Kidney (tissue), 13 donors: ENCODE measurements at regions not wholly inside any gene's neighbourhood (a gene's known extent, or its start where the extent isn't known, plus 50 kb on each side); places are given as distances from the start of the nearest gene placed in this dataset.

Experiments
- DNase-seq, 5 donors: peaks; one replicate each; pipeline ENCODE4 v3.0.0-alpha.2; 2013 to 2020
- FAIRE-seq: peaks from 2 replicates; lab custom pipeline; 2012; peaks lifted over from hg19 to GRCh38; lab: Jason Lieb, UNC
- H3K27ac ChIP-seq, 2 donors: one replicate each; pipeline ENCODE4 v1.7.0; 2013; ENCODE audit warnings: low read depth in 2 of 2, low read length in 2 of 2, inconsistent platforms in 1 of 2
- H3K27me3 ChIP-seq: one replicate; pipeline ENCODE4 v1.7.1; 2013; ENCODE audit warnings: low read length, inconsistent platforms; ENCODE audit not compliant: control insufficient read depth, insufficient read depth
- H3K36me3 ChIP-seq, 3 donors: one replicate each; pipeline versions ENCODE4 v1.7.0 to v1.7.1; 2013; ENCODE audit warnings: low read length in 3 of 3, control low read depth in 1 of 3, inconsistent platforms in 1 of 3; ENCODE audit not compliant: insufficient read depth in 3 of 3, control insufficient read depth in 2 of 3
- H3K4me1 ChIP-seq, 3 donors: one replicate each; pipeline versions ENCODE4 v1.7.0 to v1.7.1; 2013; ENCODE audit warnings: low read length in 3 of 3, inconsistent platforms in 1 of 3, low read depth in 1 of 3; ENCODE audit not compliant: control insufficient read depth in 2 of 3, insufficient read depth in 2 of 3
- H3K4me3 ChIP-seq, 3 donors: one replicate each; pipeline versions ENCODE4 v1.7.0 to v1.8.1; 2013; ENCODE audit warnings: low read length in 3 of 3, control low read depth in 1 of 3, inconsistent platforms in 1 of 3
- H3K9ac ChIP-seq, 3 donors: one replicate each; pipeline versions ENCODE4 v1.7.0 to v1.7.1; 2013; ENCODE audit warnings: low read length in 3 of 3, control low read depth in 1 of 3, inconsistent platforms in 1 of 3
- H3K9me3 ChIP-seq, 3 donors: one replicate each; pipeline versions ENCODE4 v1.7.0 to v1.7.1; 2013; ENCODE audit warnings: low read length in 3 of 3, control low read depth in 1 of 3, inconsistent platforms in 1 of 3; ENCODE audit not compliant: control insufficient read depth in 2 of 3, insufficient read depth in 1 of 3
- CTCF ChIP-seq: IDR thresholded peaks from 3 replicates; pipeline ENCODE4 v1.5.1; 2012; ENCODE audit warnings: mild to moderate bottlenecking, moderate library complexity, borderline replicate concordance; ENCODE audit not compliant: insufficient read depth; ENCODE audit errors: extremely low read depth
- intact Hi-C: fragments of 100-400 bp; cut with DNase I; formaldehyde crosslinking; loops from one replicate; pipeline ENCODE4 v1.11.1; 2022
- donor health status: control.
- donor health status: control.
- donor health status: control.
- donor health status: control.
- donor health status: control.
- donor health status: DM: yes; HTN: yes; CAD: no.
- donor health status: Normal renal cell carcinoma (clear cell type).

GRCh38 chr22:48886604-48887393, 940.9 kb downstream of the BRD1 start:
- no peak for TF ChIP-seq CTCF
- no peak overlapping the region for H3K9ac ChIP-seq
- H3K9me3 ChIP-seq, result peaks cover 0 to 2% (median 0%) of the 10 kb centered on the region in 3 donors
- no peaks in the 10 kb centered on the region for H3K4me1 ChIP-seq
- no peak overlapping the region for H3K27ac ChIP-seq
- peaks cover 2% of the 10 kb centered on the region for H3K27me3 ChIP-seq
- FAIRE-seq, result no peak
- H3K4me3 ChIP-seq, result no peak overlapping the region
- intact Hi-C loops, result no loop called here
- DNase-seq, result peak in 2 of 5 donors; percentile 25 to 65
- peaks cover 0 to 2% (median 0%) of the 10 kb centered on the region in 3 donors for H3K36me3 ChIP-seq

DNA sequence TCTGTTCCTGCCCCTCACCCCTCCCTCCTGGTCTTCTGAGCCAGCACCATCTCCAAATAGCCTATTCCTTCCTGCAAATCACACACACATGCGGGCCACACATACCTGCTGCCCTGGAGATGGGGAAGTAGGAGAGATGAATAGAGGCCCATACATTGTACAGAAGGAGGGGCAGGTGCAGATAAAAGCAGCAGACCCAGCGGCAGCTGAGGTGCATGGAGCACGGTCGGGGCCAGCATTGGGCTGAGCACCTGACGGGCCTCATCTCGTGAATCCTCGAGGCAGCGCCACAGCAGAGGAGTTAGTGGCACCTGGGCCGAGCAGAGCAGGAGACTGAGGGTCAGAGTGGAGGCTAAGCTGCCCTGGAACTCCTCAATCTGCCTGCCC, 941.8 kb downstream of the BRD1 start:
- Histone ChIP-seq H3K4me1 (no peaks in the 10 kb centered on the region), H3K27ac (no peak overlapping the region), H3K9me3 (peaks cover 0 to 4% (median 0%) of the 10 kb centered on the region in 3 donors), H3K4me3 (no peak overlapping the region), H3K36me3 (peaks cover 0 to 2% (median 0%) of the 10 kb centered on the region in 3 donors), H3K27me3 (peaks cover 2% of the 10 kb centered on the region), H3K9ac (no peak overlapping the region)
- no peak for TF ChIP-seq CTCF
- intact Hi-C loops, result no loop called here
- DNase-seq (peak in 2 of 5 donors; percentile 30 to 39), FAIRE-seq (no peak)

DNA sequence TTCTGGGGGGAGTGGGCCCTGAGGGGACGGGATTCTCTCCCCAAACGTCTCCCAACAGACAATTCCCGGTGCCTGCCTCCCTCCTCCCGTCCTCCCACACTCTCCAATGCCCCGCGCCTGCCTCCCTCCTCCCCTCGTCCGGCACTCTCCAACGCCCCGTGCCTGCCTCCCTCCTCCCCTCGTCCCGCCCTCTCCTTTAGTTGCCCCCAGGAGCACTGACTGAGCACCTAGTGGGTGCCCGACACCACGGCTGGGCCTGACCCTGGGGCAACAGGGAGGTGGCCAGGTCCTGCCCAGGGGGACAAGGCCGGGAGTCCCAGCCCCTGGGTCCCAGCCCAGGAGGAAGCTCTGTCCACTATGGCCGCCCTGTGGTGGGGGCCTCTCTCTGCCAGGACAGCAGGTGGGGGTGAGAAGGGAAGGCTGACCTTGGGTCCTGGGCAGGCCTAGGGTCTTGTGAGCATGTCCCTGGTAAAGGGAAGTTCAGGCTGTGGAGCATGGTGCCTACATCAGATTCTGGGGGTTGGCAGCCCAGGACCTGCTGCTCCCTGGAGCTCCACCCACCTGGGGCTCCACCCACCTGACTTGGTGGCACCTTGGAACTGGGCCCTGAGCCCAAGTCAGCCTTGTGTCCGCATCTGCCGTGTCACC, 942.3 kb downstream of the BRD1 start:
- Histone ChIP-seq H3K27ac (no peak overlapping the region), H3K4me3 (no peak overlapping the region), H3K9me3 (peaks cover 0 to 4% (median 0%) of the 10 kb centered on the region in 3 donors), H3K4me1 (no peaks in the 10 kb centered on the region), H3K36me3 (peaks cover 0 to 2% (median 0%) of the 10 kb centered on the region in 3 donors), H3K27me3 (peaks cover 2% of the 10 kb centered on the region), H3K9ac (no peak overlapping the region)
- DNase-seq (peak in 2 of 5 donors; percentile 39 to 55), FAIRE-seq (no peak)
- no peak for TF ChIP-seq CTCF
- intact Hi-C loops, result no loop called here
